ENCODE measurements at regions not wholly inside any gene's neighbourhood (a gene's known extent, or its start where the extent isn't known, plus 50 kb on each side); places are given as distances from the start of the nearest gene placed in this dataset.

GRCh38 chr6:147048930-147049329 is 155.3 kb upstream of the STXBP5 start:
- 89 to 95% (median 92%) methylated on average over 3 of the region's 3 CpGs for WGBS, 3 donors
- Histone ChIP-seq H3K9me3 (no peaks in the 10 kb centered on the region), H3K4me3 (no peak overlapping the region), H3K27ac (no peak overlapping the region), H3K36me3 (no peaks in the 10 kb centered on the region), H3K4me1 (ENCODE audit: insufficient read depth) (no peaks in the 10 kb centered on the region), H3K27me3 (no peaks in the 10 kb centered on the region)
- DNase-seq = no peak
- intact Hi-C loops (cut with DNase I) = loop anchor here in 1 of 4 donors (10.0 kb wide), 1 partner anchor 1686 kb away; no protein-coding TSS in a partner anchor
- no peak for TF ChIP-seq POLR2A (IDR thresholded peaks at IDR 0.05)
- TF ChIP-seq EP300 (IDR thresholded peaks at IDR 0.05) = no peak
- TF ChIP-seq CTCF (IDR thresholded peaks at IDR 0.05) = no peak

- Histone ChIP-seq H3K27me3 (no peaks in the 10 kb centered on the region), H3K9me3 (no peaks in the 10 kb centered on the region), H3K4me1 (ENCODE audit: insufficient read depth) (no peaks in the 10 kb centered on the region), H3K4me3 (no peak overlapping the region), H3K36me3 (no peaks in the 10 kb centered on the region), H3K27ac (no peak overlapping the region)
- 98 to 99% (median 99%) methylated on average over 2 of the region's 2 CpGs for WGBS, 3 donors
- TF ChIP-seq CTCF (IDR thresholded peaks at IDR 0.05) (no peak), EP300 (IDR thresholded peaks at IDR 0.05) (no peak), POLR2A (IDR thresholded peaks at IDR 0.05) (no peak)
- intact Hi-C loops (cut with DNase I) = no loop called here
- no peak for DNase-seq
Observed at GRCh38 chr6:147053311-147053921, 150.8 kb upstream of the STXBP5 start.

- 79 to 89% (median 82%) methylated on average over 3 of the region's 3 CpGs for WGBS, 3 donors
- no peaks in the 10 kb centered on the region for H3K9me3 ChIP-seq
- H3K36me3 ChIP-seq = no peaks in the 10 kb centered on the region
- no peak for DNase-seq
- intact Hi-C loops (cut with DNase I) = no loop called here
- no peak overlapping the region for H3K4me3 ChIP-seq
- H3K27ac ChIP-seq = no peak overlapping the region
- no peaks in the 10 kb centered on the region for H3K4me1 ChIP-seq (ENCODE audit: insufficient read depth)
- no peaks in the 10 kb centered on the region for H3K27me3 ChIP-seq
- no peak for TF ChIP-seq CTCF (IDR thresholded peaks at IDR 0.05)
- no peak for TF ChIP-seq POLR2A (IDR thresholded peaks at IDR 0.05)
- no peak for TF ChIP-seq EP300 (IDR thresholded peaks at IDR 0.05)
Observed at GRCh38 chr6:147054158-147054557, 150.1 kb upstream of the STXBP5 start.

GRCh38 chr6:147054871-147055270 is 149.3 kb upstream of the STXBP5 start:
- TF ChIP-seq POLR2A (IDR thresholded peaks at IDR 0.05) = no peak
- no peak for TF ChIP-seq EP300 (IDR thresholded peaks at IDR 0.05)
- WGBS, 3 donors = 82 to 88% (median 85%) methylated on average over 3 of the region's 3 CpGs
- no peak for DNase-seq

GRCh38 chr6:147055821-147056392 is 148.3 kb upstream of the STXBP5 start:
- H3K27ac ChIP-seq = no peak overlapping the region
- WGBS, 3 donors = 75 to 82% (median 77%) methylated on average over 8 of the region's 8 CpGs
- H3K36me3 ChIP-seq = no peaks in the 10 kb centered on the region
- H3K4me3 ChIP-seq = no peak overlapping the region
- no peaks in the 10 kb centered on the region for H3K9me3 ChIP-seq
- no peak for DNase-seq
- no peak for TF ChIP-seq EP300 (IDR thresholded peaks at IDR 0.05)
- no peaks in the 10 kb centered on the region for H3K27me3 ChIP-seq
- no peaks in the 10 kb centered on the region for H3K4me1 ChIP-seq (ENCODE audit: insufficient read depth)
- intact Hi-C loops (cut with DNase I) = no loop called here

More at GRCh38 chr6:147054871-147055270, 149.3 kb upstream of the STXBP5 start:
- Histone ChIP-seq H3K36me3 (no peaks in the 10 kb centered on the region), H3K4me1 (ENCODE audit: insufficient read depth) (no peaks in the 10 kb centered on the region), H3K27ac (no peak overlapping the region), H3K27me3 (no peaks in the 10 kb centered on the region), H3K9me3 (no peaks in the 10 kb centered on the region), H3K4me3 (no peak overlapping the region)
- intact Hi-C loops (cut with DNase I) = no loop called here

All from ovary (tissue), 7 donors.